Activated CD4-positive, alpha-beta T cell treated with anti-CD3 and anti-CD28 coated beads, Interleukin-2, amount 50 U/mL, for 4 hours (primary cell): ENCODE measurements at regions not wholly inside any gene's neighbourhood (a gene's known extent, or its start where the extent isn't known, plus 50 kb on each side); places are given as distances from the start of the nearest gene placed in this dataset.
"Not testable (repeated sequence)": the region's sequence is repeated elsewhere in the genome, so short reads cannot be mapped to it uniquely, and the experiment has no call there.

Experiments
- DNase-seq, 2 experiments: peaks; one replicate each; pipeline ENCODE4 v3.0.0-alpha.2; 2020

- no peak for DNase-seq
Measured at GRCh38 chr10:63795094-63795860, 274.1 kb downstream of the REEP3 start.

DNA sequence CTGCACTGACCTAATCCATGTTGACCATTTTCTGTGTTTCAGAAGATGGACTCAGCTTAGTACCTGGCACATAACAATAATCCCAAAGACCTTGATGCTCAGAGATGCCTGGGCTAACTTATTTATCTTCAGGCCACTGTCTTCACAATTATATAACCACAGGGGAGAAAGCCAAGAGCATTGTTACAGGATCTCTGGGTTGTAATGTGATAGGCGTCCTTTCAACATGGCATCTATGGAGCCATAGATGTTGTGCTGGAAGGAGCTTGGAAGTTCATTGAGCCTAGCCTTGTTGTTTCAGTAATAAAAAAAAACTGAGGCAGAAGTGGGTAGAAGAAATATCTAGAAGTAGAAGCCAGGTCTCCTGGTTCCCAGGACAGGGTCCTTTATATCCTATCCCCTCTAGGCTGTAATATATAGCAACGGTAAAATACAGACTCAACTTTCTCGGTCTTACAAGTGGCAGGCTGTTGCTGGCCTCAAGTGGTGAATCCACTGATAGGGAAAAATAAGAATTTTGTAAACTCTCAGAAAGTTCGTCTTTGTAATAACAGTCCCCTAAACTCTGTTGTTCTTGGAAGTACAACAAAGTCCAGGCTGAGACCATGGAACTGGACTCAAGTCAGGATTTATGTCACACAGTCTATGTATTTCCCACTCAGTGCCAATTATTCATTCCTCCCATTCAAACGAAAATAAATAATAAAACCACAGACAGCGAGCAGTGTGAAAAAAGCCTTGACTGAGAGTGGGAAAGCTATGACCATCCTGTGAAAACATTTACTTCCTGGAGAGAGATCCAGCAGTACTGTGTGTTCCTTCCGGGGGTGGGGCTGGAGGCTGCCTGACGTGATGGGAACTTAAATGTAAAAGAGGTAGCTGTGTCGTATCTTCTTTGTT, 277.6 kb downstream of the REEP3 start:
- no peak for DNase-seq

DNA sequence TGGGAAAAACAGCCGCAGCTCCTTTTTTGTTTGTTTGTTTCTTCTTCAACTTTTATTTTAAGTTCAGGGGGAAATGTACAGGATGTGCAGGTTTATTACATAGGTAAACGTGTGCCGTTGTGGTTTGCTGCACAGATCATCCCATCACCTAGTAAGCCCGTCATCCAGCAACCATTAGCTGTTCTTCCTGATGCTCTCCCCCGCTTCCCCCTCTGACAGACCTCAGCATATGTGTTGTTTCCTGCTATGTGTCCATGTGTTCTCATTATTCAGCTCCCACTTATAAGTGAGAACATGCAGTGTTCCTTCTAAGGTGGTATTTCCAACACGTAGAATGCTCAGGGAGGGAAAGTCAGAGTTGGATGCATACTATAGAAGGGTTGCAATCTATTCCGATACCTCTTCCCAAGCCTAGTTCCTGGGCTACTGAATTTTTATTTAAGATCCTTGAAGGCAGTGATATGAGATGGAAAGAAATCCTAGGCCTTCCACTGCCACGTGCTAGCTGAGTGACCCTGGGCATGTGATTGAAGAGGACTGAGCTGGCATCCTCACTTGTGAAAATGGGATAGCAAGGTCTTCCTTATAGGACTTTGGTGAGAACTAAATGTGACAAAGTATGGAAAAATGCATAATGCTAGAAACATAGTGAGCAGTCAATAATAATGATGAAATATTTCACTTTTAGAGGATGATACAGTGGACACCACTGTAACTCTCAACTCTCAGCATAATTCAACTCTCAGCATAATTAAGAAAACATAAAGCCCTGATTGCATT, 278.5 kb downstream of the REEP3 start:
- DNase-seq: no peak

- no peak for DNase-seq
Measured at GRCh38 chr10:63801166-63801565, 280.0 kb downstream of the REEP3 start.

- no peak for DNase-seq
Measured at GRCh38 chr10:63806330-63806729, 285.1 kb downstream of the REEP3 start.

GRCh38 chr10:63812501-63812900, 291.3 kb downstream of the REEP3 start:
- DNase-seq: no peak

DNA sequence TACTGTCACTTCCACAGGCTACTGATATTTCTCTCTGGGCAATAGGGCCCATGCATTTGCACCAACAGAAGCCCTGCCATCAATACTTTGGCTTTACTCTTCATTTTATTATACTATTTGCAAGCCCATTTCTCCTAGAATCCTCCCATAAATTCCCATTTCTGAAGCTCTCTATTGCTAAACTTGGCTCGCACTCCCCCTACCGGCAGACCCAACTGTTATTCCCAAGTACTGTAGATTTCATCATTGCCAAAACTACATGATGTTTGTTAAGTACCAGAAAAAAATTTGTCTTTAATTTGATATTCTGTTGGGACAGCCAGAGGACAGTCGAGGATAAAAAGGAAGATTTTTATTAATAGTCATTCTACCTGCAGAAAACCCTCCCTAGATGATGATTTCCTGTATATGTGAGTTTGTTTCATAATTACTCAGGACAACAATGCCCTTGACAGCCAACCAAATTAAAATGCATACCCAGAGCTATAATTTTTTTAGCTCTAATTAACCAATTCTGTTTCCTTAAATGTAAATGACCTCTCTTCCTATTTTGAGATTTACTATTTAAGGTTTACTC, 298.6 kb downstream of the REEP3 start:
- no peak for DNase-seq

GRCh38 chr10:63822496-63822895, 301.3 kb downstream of the REEP3 start:
- DNase-seq: no peak

DNA sequence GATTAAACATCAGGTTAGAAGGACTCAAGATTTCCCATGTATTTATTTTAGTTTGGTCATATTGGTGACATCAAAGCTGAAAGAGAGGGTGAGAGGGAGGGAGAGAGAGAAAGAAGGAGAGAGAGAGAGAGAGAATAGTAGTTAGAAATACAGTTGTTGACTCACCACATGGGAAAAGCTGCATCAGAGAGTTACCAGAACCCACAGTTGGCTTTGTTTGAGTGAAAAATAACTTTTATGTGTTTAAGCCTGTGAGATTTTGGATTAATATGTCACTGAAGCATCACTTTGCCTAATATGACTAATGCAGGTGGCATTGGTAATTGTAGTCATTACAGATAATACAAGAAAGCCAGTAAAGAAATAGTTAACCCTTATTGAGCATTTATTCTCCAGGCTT, 303.9 kb downstream of the REEP3 start:
- DNase-seq: no peak

DNA sequence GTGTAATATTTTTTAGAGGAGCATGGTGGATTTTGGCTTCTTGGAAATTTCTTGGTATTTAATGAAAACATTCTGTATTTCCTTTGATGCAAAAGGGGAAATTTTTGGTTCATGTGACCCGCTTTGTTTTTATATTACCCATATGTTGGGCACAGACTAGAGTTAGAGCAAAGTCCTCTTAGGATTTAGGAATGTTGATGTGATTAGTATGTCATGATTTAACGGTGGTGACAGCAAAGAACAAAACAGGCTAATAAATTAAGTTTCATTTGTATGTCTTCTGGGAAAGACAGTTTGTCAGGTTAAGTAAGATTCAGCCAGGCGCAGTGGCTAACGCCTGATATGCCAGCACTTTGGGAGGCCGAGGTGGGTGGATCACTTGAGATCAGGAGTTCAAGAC, 304.6 kb downstream of the REEP3 start:
- DNase-seq: no peak

DNA sequence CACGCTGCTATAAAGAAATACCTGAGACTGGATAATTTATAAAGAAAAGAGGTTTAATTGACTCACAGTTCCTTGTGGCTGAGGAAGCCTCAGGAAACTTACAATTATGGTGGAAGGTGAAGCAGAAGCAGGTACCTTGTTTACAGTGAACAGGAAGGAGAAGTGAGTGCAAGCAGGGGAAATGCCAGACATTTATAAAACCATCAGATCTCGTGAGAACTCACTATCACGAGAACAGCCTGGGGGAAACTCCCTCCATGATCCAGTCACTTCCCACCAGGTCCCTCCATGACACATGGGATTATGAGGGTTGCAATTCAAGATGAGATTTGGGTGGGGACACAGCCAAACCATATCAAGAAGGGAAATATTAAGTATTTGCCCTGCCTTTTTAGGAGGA, 305.8 kb downstream of the REEP3 start:
- not testable (repeated sequence) for DNase-seq

DNA sequence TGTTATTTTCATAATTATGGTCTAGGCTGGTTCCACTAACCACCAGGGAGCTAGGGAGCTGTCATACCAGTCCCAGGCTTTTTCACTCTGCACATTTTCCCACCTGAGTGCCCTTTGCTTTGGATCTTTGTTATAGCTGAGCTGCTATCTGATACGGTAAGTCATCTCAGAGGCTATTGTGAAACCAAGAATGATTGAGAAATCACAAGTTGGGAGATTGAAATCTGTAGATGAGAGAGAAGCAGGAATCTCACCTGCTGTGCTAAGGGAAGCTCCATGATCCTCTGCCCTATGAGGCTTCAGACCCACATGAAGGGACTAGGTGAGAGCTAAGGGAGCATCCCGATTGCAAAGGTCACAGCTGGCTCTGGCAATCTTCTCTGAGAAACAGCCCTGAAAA, 307.8 kb downstream of the REEP3 start:
- no peak for DNase-seq

DNA sequence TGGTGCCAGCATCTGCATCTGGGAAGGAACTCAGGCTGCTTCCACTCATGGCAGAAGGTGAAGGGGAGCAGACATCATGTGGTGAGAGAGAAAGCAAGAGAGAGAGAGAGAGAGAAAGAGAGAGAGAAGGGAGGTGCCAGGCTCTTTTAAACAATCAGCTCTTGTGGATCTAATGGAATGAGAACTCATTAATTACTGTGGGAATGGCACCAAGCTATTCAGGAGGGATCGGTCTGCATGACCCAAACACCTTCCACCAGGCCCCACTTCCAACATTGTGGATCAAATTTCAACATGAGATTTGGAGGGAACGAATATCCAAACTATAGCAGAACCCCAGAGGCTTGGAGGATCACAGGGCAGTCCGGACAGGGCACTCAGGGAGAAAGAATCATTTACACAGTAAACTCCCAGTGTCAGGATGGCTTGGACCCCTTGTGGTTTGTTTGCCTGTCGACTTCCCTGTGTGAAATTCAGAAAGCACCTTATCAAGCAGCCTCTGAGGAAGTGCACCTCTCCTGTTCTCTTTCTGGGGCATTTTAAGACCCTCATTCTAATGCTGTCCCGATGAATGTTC, 308.5 kb downstream of the REEP3 start:
- DNase-seq: no peak

- DNase-seq: no peak
Measured at GRCh38 chr10:63832686-63833085, 311.5 kb downstream of the REEP3 start.

DNA sequence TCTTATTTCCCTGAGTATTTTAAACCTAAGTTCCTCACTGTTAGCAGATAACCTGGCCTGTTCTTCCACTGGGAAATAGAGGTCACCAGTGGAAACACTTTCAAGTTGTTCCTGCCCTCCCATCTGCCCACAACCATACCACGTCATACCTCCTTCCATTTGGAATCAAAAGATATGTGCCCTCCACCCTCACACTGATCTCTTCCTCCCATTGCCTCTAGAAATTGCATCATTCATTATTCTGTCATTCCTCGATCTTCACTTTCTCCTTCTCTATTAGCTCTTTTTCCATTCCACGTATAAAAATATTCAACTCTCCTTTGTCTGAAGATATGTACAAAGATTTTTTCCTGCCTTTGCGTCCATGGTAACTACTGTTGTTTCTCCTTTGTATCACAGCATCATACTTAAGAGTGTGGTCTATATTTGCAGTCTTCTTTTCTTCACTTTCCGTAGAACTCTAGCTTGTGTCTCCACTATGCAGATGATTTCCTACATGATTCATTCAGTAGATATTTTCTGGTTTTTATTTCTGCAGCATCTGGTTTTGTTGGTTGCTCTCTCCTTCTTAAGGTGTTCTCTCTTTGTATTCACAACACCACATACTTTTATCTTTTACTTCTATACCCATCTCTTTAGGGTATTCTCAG, 312.3 kb downstream of the REEP3 start:
- no peak for DNase-seq

DNA sequence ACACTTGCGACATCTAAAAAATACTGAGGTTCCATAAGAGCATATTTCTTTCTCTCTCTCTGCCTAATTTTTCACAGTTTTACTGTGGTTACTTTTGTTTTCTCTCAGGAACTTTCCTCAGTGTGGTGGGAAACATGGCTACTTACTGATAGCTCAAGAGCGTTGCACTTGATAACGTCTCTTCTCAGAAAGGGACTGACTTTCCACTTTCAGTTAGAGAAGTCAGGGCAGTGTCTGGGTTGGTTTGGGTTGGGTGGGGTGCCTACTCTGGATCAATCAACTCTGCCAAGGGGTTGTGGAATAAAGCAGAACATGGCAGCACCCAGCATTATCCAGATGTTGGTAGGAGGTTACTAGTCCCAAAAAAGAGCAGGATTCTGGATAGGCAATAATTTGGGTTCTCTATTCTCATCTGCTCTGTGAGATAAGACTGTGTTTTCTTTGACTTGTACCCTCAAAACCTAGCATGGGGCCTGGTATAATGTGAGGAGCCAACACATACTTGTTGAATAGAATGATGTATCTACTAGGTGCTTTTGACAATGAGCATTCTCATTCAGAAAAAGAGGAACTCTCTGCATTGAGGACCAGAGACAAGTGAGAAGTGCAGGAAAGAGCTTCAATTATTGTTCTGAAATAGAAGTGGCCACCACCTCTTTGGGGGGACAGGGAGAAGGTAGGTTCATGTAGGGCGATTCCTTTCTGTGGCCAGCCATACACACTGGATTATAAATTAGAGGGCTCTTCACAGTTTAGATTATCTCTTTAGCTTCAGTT, 315.7 kb downstream of the REEP3 start:
- DNase-seq: no peak

- DNase-seq: no peak
Measured at GRCh38 chr10:63841761-63842160, 320.6 kb downstream of the REEP3 start.

DNA sequence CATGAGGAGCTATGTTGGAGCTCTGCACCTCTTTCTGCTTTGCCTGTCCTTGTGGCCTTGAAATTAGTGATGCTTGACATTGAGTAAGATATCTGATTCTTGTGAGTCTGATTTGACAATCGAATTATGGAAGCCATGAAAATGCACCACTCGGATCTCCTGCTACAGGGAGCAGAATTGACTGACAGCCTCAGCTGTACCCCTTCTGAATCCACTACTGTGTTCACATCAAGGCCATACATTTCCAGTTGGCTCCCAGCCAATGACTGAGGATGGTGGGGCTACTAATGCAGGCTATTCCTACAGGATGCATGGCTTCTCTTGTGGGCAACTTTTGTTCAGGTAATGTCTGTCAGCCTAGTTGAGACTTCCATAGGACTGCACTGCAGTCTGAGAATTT, 321.9 kb downstream of the REEP3 start:
- DNase-seq: no peak

DNA sequence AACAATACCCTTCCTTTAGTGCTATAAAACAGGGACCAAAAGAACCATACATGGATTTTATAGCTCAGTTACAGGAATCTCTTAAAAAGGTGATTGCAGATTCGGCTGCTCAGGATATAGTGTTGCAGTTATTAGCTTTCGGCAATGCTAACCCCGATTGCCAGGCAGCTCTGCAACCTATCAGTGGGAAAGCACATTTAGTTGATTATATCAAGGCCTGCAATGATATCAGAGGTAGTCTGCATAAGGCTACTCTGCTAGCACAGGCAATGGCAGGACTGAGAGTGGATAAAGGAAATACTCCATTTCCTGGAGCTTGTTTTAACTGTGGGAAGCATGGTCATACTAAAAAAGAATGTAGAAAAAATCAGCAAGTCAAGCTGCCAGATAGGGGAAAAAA, 327.7 kb downstream of the REEP3 start:
- not testable (repeated sequence) for DNase-seq

DNA sequence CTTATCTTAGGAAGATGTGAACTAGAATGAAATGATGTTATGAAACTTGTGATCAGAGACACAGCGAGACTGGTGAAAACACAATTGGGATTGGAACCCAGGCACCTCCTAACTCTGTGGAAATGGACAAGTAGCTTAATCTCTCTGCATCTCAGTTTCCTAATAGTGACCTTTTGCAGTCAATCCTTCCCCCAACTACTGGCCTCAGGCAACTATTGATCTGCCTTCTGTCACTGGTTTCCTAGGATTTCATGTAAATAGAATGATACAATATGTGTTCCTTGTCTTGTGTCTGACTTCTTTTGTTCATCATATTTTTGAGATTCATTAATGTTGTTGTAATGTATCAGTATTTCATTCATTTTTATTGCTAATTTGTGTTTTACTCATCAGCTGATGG, 341.7 kb downstream of the REEP3 start:
- DNase-seq: no peak

DNA sequence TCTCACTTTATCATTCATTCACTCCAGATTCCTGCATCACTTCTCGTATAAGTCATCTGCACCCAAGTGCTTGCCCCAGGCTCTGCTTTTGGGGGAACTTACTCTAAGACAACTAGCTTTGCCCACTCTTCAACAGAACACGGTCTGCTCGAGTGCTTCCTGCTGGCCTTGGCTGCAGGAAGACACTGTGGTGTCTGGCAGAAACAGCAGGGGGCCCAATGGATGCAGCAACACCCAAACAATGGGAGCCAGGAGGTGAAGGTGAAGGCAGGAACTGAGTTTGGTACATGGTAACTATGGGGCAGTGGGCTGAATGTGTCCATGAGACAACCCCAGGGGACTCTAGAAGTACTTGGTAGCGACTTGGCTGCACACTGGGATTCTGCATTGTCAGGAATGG, 344.0 kb downstream of the REEP3 start:
- DNase-seq: no peak
